ENCODE measurements at regions not wholly inside any gene's neighbourhood (a gene's known extent, or its start where the extent isn't known, plus 50 kb on each side); places are given as distances from the start of the nearest gene placed in this dataset.

GRCh38 chr1:229031481-229032341 lies 239.2 kb upstream of the RAB4A start:
- no peak for DNase-seq

GRCh38 chr1:229032375-229032774 lies 238.5 kb upstream of the RAB4A start:
- DNase-seq: no peak

DNA sequence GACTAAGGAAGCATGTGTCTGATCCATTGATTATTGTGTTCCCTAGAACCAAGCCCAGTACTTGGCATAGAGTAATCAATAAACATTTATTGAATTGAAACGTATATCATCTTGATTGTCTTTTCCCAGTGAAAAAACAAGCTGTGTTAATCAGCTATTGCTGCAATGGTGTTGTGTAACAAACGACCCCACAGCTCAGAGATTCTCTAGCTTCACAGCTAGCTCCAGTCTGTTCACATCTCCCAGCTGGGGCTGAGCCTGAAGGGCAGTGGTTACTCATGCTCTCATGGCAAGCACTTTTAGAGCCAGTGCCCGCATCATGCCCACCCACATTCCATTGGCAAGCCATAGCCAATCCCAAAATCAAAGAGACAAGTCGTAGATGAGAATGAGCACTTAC lies 237.4 kb upstream of the RAB4A start:
- DNase-seq: no peak

DNA sequence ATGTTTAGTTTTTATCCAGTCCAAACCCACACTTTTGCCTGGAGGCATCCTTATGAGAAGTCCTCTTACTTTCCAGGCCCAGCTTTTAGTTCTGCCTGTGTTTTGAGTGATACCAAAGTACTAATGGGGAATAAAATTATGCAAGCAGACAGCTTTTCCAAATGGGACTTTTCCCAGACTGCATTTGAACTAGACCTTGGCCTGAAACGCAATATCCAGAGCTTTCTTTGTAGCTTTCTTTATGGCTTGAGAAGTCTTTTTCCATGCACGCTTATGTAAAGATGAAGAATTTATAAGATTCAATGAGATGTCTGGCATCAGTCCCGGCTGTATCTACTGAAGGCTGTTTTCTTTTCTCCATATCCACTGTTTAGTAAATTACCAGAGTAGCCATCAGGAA lies 236.6 kb upstream of the RAB4A start:
- DNase-seq: peak; percentile 21

DNA sequence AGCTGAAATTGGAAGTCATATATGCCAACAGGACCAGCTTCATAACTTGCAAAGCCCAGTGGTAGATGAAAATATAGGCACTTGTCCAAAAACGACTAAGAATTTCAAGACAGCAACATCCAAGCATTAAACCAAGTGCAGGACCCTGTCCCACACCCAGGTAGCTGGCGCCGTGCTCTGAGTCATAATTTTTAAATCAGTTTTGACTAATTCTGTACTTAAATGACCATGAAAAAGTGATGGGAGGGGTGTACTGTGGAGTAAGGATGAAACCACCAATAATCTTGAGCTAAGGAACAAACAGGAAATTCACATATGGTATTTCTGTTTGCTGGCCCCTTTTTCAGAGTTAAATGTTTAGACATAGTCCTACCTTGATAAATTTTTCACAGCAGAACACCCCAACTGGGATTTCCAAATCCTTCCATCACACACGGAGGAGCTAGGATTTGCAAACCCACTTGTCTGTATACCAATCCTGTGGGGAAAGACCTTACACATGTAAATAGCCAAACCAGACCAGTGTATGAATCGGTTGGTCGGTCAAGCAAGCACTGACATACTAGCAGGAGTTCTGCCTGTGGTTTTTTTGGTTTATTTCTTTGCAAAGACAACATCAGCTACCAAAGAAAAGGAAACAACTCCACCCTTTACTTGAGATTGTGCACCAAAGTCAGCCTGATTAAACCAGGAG lies 235.7 kb upstream of the RAB4A start:
- DNase-seq: no peak

DNA sequence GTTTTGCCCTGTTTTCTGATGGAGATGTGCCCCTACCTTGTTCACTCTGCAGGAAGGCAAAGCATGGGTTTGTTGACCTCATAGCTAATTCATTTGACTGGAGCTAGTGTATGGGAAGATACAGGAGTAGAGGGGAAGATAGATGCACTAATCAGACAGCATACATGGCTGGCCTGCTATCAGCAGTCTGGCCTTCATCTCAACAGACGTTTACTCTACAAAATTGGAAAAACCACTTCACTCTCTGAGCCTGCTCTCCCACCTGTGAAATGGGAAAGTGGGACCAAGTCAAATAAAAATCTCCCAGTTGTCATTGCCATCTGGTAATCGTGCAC lies 235.2 kb upstream of the RAB4A start:
- DNase-seq: no peak

DNA sequence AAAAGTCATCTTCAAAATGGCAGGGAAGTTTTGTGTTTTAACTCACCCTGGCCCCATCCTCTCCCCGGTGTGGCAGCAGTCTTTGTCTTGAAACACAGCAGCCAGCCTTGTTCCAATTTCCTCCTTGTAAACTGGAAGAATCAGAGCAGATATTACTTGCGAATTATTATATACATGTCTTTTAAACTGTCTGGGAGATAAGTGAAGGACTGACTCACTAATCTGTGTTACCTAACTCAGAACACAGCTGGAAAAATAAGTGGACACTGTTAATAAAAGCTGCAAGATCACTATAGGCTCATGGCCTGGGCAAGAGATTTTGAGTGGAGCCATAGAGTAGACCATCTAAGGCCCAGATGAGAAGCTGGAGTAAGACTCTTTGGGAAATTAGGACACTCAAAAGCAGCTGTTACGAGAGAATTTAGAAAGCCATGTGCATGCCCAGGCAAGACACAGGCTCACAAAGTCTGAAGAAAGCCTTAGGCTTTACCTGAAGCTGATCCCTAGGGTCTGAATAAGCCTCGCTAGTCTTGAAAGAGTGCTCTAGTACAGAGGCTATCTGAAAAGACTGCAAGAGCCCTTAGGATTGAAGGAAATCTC lies 233.0 kb upstream of the RAB4A start:
- DNase-seq: no peak

- DNase-seq: no peak
Observed at GRCh38 chr1:229040630-229041358, 230.1 kb upstream of the RAB4A start.

GRCh38 chr1:229041946-229042345 lies 229.0 kb upstream of the RAB4A start:
- no peak for DNase-seq

GRCh38 chr1:229042482-229042881 lies 228.4 kb upstream of the RAB4A start:
- DNase-seq: no peak

- no peak for DNase-seq
Observed at GRCh38 chr1:229043115-229043514, 227.8 kb upstream of the RAB4A start.

DNA sequence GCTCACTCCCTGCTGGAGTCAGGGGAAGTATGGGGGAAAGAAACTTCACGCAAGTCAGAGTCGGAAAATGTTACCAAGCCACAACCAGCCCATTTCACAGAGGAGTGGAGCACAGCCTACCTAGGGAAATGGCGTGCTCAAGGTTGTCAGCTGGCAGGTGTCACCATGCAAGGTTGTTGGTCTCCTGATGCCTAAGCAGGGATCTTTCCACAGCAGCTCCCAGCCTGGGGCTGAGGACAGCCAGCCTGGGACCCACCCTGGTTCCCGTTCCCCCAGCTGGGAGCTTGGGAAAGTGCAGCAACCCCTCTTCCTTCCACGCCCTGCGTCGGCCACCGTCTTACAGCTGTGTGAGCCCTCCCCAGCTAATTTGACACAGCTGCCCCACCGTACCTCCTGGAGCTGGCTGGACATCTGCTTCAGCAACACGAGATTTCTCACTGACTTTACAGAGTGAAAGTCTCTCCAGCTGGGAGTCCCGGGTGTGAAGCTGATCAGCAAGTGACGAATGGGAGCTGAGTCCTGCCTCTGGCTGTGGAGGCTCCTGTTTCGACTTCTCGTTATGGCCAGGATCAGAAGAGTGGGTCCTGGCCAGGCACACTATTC lies 224.6 kb upstream of the RAB4A start:
- no peak for DNase-seq

DNA sequence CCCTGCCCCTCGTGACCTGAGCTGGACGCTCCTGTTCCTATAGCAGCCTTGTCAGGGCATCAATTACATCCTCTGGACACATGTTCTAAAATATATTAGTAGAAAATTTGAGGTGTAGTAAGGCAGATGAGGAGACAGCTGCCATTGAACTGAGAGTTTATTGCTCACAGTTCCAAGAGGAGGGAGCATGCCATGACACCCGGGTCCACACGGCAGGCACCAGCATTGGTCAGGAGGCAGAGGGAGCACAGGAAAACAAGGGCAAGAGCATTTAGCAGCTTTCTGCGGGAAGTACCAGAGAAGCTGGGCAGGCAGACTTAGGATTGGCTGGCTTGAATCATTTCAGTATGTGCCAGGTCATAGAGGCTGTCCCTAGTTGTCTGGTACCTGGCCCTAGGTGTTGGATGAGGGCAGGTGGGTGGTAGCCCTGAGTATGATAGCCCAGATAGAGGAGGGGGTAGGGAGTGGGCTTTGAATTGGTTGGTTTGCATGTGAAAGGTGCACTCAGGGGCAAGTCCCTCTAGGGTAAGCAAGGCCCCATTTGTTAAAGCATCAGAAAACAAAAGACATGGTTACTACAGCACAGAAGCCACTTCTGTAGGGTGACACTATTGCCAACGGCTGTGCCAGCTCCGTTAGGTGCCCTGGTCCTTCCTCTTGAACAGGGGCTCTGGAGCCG lies 223.6 kb upstream of the RAB4A start:
- DNase-seq: no peak

GRCh38 chr1:229047840-229048620 lies 222.9 kb upstream of the RAB4A start:
- DNase-seq: no peak

- DNase-seq: no peak
Observed at GRCh38 chr1:229048896-229049295, 222.0 kb upstream of the RAB4A start.

GRCh38 chr1:229056046-229056445 lies 214.9 kb upstream of the RAB4A start:
- no peak for DNase-seq

DNA sequence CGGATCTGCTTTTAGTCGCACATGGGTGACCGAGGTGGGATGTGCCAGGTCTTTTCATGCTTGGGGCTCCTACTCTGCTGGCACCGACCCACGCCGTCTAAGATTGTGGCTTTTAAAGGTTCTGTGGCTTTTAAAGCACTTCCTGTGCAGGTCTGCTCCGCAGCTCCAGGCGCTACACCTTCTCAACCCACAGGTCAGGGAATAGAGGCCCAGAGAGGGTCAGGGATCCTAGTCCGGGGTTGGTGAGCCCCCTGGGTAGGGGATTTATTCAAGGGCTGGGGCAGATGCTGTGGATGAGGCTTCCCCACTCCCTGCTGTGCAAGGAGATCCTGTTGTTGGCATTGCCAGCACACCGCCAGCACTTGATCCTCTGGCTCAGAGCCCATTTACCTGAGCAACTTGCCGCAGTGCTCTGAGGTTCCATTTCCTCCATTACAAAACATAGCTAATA lies 212.8 kb upstream of the RAB4A start:
- DNase-seq: no peak

DNA sequence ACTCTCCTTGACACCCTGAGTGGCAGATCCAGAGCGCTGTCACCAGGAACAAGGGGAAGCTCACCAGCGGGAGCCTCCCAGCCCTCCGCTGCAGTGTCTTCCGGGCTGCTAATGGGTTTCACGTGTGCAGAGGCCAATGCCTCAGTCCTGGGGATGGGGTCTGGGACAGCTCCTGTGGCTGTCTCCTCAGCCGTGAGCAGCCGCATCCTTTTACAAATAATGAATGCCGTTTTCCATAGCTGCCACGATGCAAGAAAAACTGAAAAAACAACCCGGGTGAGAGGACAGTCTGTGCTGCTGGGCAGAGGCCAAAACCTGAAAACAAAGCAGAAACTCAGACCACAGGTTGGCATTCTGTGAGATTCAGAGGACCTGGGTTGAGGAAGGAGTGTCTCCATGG lies 212.2 kb upstream of the RAB4A start:
- no peak for DNase-seq

- DNase-seq: no peak
Observed at GRCh38 chr1:229059671-229060539, 211.0 kb upstream of the RAB4A start.

DNA sequence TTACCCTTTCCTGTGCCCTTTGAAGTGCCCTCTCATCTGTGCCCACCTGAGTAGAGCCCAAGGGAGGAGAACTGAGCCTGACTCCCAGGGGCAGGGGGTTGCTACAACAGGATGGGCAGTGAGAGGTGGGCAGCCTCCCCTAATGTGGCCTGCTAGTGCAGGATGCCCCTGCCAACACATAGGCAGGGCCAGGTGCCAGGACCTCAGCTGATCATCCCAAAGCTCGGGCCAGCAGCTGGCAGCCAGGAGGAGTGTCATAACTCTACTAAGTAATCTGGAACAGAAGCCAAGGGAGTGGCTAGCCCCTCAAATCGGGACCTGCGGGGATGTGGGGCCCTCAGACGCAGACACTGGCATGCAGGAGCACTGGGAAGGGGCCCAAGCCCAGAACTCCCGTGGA lies 208.8 kb upstream of the RAB4A start:
- DNase-seq: no peak

Measured in left kidney (tissue), 1 donor.